ENCODE measurements at regions not wholly inside any gene's neighbourhood (a gene's known extent, or its start where the extent isn't known, plus 50 kb on each side); places are given as distances from the start of the nearest gene placed in this dataset.

DNA sequence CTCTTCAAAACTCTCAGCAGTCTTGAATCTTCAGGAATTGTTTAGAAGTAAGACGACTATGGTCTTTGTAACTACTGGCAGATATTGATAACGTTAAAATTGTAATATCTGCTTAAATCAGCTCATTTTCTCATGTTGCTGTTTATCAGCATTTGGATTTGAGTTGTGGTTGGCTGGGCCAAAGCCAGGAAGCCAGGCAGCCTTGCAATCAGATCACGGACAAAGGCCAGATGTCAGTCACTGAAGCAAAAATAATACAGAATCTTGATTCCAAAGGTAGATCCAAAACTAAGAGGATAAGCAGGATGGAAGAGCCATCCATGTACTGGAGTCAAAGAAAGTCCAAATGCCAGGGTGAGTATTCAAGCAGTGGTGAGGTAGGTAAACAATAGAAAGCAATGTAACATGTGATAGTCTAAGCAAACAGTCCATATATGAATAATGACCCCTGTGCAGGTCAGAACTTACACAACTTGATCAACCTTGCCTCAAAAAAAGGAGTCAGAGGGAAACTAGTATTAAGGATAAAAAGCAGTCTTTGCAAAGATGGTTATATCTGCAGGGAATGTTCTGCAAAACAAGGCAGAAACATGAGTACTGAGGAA is 95.8 kb upstream of the RAP1B start:
- TF ChIP-seq TCF4 (CRISPR knock-in tag; IDR thresholded peaks at IDR 0.05; ENCODE audit: borderline replicate concordance) (peak; percentile 53; the same call in 1 of the 2 replicates), ZFP3 (CRISPR knock-in tag; IDR thresholded peaks at IDR 0.05) (no peak), ZNF70 (CRISPR knock-in tag; IDR thresholded peaks at IDR 0.05) (no peak), PPARA (CRISPR knock-in tag; IDR thresholded peaks at IDR 0.05; ENCODE audit: borderline replicate concordance) (no peak)
